HG03442 (cell line): ENCODE measurements at regions not wholly inside any gene's neighbourhood (a gene's known extent, or its start where the extent isn't known, plus 50 kb on each side); places are given as distances from the start of the nearest gene placed in this dataset.

Experiments used
- ATAC-seq: cut with Tn5 transposase; IDR thresholded peaks from one replicate; pipeline ENCODE4 v1.9.1; 2021; ENCODE audit warnings: mild to moderate bottlenecking, moderate library complexity; ENCODE audit not compliant: unreplicated experiment

DNA sequence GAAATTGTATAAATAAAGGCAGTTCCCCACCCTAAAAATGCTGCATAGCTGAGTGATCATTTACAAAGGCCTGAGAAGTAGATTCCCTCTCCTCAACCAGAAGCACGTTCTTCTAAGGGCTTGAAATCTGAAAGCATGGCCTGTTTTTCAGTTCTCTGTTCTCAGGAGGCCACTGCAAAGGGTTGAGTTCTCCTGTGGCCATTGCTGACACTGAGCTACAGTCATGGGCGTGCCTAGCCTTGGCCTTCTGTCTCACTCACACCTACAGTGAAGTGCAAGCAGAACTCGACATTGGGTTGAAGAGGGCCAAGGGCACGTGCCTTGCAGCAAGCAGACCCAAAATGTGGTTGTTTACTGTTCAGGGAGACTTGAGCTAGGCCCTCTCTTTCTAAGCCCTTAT lies 276.6 kb upstream of the VLDLR start:
- ATAC-seq: no peak

DNA sequence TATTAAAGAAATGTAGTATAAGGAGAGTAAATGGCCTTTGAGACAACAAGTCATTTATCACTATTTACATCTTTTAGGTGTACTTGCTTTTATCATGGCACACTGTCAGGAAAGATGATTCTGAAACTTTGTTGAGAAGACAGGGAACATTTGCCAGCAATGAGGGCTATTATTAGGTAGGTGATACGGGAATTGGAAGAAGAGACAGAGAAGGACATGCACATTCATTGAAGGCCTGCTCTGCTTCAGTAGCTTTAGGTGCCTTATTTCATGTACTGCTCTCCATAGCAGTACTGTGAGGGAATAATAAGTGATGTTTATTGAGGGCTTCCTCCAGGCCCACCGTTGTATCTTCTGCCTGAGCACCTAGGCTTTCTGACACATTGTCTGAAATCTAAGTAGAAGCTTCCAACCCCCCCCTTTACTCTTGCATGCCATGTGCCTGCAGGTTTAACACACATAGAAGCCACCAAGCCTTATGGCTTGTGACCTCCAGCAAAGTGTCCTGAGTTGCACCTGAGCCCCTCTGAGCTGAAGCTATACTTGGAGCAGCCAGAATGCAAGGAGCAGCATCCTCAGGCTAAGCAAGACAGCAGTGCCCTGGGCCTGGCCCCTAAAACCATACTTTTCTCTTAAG lies 275.2 kb upstream of the VLDLR start:
- no peak for ATAC-seq

- ATAC-seq: no peak
Observed at GRCh38 chr9:2351324-2351723, 270.3 kb upstream of the VLDLR start.

- ATAC-seq: no peak
Observed at GRCh38 chr9:2354216-2354615, 267.4 kb upstream of the VLDLR start.

- ATAC-seq: no peak
Observed at GRCh38 chr9:2354856-2355696, 266.5 kb upstream of the VLDLR start.

DNA sequence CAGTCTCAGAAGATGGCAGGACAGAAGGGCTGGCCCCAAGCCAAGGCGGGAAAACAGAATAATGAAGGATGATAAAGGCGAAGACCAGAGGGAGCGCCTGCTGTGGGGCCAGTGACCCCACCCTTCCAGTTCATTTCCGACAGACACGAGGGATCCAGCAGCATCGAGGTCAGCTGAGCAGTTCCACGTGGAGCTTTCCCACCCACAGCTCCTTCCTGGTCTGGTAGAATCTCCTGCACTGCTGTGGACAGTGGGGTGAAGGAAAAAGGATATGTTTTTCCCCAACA lies 265.9 kb upstream of the VLDLR start:
- ATAC-seq: no peak

DNA sequence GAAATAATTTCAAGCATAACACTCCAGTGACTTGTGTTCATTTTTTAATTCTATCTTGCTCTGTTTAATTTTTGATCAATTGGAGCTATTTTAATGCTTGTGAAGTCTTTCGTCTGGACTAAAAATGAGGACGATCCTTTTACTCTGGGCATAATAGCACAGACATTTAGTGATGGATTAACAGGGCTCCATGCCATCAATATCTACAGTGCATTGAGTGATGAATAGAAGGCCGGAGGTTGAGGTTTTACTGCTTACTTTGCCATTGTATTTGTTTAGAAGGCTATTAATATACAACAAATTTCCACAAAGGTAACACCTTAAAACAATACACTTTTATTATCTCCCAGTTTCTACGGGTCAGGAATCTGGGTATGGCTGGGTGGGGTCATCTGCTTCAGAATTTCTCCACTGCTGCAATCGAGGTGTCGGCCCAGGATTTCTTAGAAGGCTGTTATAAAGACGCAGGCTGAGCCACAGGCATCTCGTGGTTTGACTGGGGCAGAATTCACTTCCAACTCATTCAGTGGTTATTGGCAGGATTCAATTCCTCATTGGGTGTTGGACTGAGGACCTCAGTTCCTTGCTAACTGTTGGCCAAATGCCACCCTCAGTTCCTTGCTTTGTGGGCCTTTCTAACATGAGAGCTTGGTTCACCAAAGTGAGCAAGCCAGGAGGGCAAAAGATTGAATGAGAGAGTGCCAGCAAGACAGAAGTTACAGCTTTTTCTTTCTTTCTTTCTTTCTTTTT lies 265.4 kb upstream of the VLDLR start:
- ATAC-seq: no peak

GRCh38 chr9:2359891-2360471 lies 261.6 kb upstream of the VLDLR start:
- no peak for ATAC-seq

DNA sequence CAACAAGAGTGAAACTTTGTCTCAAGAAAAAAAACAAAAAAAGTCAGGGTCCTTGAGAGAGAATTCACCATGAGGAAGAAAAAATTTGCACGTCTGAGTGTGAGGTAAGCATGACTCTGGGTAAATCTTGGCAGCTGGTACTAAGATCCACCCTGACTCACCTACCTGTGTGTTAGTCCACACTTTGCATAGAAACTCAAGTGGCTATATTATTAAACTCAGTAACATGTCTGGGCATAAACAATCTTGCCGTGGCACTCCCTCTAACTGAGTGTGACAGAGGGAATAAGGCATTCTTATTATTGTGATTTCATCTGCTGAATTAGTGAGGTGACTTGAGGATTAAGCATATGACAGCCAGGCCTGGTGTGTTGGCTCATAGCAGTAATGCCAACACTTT lies 259.4 kb upstream of the VLDLR start:
- no peak for ATAC-seq

- no peak for ATAC-seq
Observed at GRCh38 chr9:2363138-2363745, 258.3 kb upstream of the VLDLR start.

- no peak for ATAC-seq
Observed at GRCh38 chr9:2363781-2364180, 257.8 kb upstream of the VLDLR start.

GRCh38 chr9:2367970-2368369 lies 253.6 kb upstream of the VLDLR start:
- ATAC-seq: no peak

GRCh38 chr9:2373648-2374047 lies 247.9 kb upstream of the VLDLR start:
- ATAC-seq: no peak

DNA sequence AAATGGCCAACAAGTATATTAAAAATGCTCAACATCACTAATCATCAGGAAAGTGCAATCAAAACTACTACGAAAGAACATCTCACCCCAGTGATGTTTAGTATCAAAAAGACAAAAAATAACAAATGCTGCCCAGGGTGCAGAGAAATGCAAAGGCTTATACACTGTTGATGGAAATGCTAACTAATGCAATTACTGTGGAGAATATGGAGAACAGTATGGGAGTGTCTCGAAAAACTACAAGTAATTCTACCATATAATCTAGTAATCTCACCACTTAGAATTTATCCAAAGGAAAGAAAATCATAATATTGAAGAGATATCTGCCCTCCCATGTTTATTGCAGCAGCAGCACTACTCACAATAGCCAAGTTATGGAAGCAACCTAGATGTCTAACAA lies 246.5 kb upstream of the VLDLR start:
- ATAC-seq: no peak

- ATAC-seq: no peak
Observed at GRCh38 chr9:2377117-2377516, 244.5 kb upstream of the VLDLR start.

DNA sequence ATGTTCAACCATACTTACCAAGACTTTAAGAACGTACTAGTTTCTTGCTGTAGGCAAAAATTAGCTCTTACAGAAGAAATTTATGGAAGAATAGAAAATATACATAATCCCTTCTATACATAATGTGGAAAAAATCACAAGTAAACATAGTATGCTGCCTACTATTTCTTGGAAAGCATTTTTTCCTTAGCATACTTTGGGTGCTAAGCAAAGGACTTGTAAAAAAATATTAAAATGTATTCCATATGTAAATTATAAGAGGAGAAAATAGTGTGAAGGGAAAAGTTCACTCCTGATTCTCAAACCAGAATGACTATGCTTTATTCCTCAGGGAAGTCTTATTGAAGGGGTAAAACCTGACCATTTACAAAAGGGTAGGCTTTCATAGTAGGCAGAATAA lies 243.8 kb upstream of the VLDLR start:
- ATAC-seq: no peak

GRCh38 chr9:2378266-2378665 lies 243.3 kb upstream of the VLDLR start:
- no peak for ATAC-seq

GRCh38 chr9:2378816-2379215 lies 242.8 kb upstream of the VLDLR start:
- no peak for ATAC-seq

GRCh38 chr9:2384741-2385140 lies 236.8 kb upstream of the VLDLR start:
- no peak for ATAC-seq

GRCh38 chr9:2385746-2386145 lies 235.8 kb upstream of the VLDLR start:
- no peak for ATAC-seq

DNA sequence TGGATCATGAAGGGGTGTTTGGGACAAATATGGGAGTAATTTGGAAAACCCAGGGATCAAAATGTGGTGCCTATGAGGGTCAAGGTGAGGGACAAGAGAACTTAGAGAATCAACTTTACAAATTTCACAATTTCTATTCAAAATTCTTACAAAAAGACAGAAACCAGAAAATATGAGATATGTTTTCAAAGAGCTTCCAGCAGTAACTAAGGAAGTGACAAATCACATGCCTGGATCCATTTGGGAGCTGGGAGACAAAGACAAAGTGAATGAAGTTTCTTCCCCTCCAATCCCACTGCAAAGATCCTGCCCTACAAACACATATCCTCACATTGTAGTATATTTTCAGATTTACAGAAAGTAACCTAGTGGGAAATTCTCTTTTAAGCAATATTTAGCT lies 235.0 kb upstream of the VLDLR start:
- ATAC-seq: no peak
